ENCODE measurements at regions not wholly inside any gene's neighbourhood (a gene's known extent, or its start where the extent isn't known, plus 50 kb on each side); places are given as distances from the start of the nearest gene placed in this dataset.
"Not testable (repeated sequence)": the region's sequence is repeated elsewhere in the genome, so short reads cannot be mapped to it uniquely, and the experiment has no call there.

DNA sequence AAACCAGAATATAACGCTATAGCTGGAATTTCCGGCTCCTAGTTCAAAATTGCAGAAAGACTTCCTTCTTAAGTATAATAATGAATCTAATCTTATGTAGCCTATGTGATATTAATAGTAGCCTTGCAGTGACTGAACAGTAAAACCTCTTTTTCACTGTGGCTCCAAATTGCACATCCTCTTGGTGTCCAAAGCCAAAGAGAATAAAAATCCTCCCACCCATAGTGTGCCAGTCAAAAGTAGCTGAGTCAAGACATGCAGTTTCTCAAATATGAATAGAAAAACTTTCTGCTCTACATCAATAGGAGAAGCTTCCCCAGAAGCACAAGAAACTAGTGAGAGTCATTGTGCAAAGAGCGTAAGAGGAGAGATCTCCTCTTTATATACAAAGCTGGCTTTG lies 76.0 kb upstream of the PICALM start:
- peaks cover 0 to 20% (median 18%) of the 10 kb centered on the region in 4 donors for H3K4me1 ChIP-seq (ENCODE audit: control insufficient read depth in 4 of 4, insufficient read depth in 4 of 4, low read length in 3 of 4)
- TF ChIP-seq FOXA2 (IDR thresholded peaks at IDR 0.05) (no peak), JUND (IDR thresholded peaks at IDR 0.05) (no peak), EGR1 (IDR thresholded peaks at IDR 0.05; ENCODE audit: low read depth in 2 of 2) (no peak), TAF1 (conservative IDR thresholded peaks at IDR 0.05) (no peak), SP1 (IDR thresholded peaks at IDR 0.05) (no peak), ZBTB33 (IDR thresholded peaks at IDR 0.05) (no peak), RXRA (IDR thresholded peaks at IDR 0.05) (no peak), REST (IDR thresholded peaks at IDR 0.05) (no peak)
- TF ChIP-seq, protein P1, sequence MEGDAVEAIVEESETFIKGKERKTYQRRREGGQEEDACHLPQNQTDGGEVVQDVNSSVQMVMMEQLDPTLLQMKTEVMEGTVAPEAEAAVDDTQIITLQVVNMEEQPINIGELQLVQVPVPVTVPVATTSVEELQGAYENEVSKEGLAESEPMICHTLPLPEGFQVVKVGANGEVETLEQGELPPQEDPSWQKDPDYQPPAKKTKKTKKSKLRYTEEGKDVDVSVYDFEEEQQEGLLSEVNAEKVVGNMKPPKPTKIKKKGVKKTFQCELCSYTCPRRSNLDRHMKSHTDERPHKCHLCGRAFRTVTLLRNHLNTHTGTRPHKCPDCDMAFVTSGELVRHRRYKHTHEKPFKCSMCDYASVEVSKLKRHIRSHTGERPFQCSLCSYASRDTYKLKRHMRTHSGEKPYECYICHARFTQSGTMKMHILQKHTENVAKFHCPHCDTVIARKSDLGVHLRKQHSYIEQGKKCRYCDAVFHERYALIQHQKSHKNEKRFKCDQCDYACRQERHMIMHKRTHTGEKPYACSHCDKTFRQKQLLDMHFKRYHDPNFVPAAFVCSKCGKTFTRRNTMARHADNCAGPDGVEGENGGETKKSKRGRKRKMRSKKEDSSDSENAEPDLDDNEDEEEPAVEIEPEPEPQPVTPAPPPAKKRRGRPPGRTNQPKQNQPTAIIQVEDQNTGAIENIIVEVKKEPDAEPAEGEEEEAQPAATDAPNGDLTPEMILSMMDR (IDR thresholded peaks at IDR 0.05; ENCODE audit: low read depth, low read length, missing input control): no peak
- no peaks in the 10 kb centered on the region for H3K36me3 ChIP-seq (ENCODE audit: control insufficient read depth in 4 of 4, insufficient read depth in 3 of 4, low read depth in 1 of 4, low read length in 3 of 4)
- WGBS: 64% methylated on average over 3 of the region's 3 CpGs
- H3K27me3 ChIP-seq (ENCODE audit: control insufficient read depth in 4 of 4, insufficient read depth in 4 of 4, low read length in 3 of 4): no peaks in the 10 kb centered on the region
- no peaks in the 10 kb centered on the region for H3K9me3 ChIP-seq (ENCODE audit: control insufficient read depth in 4 of 4, low read length in 3 of 4)
- peak overlapping the region in 1 of 2 donors; percentile 36 for H3K9ac ChIP-seq (ENCODE audit: low read depth in 1 of 2, low read length in 2 of 2)
- H3K4me3 ChIP-seq (ENCODE audit: low read depth in 1 of 3, low read length in 3 of 3): no peak overlapping the region
- H3K27ac ChIP-seq (ENCODE audit: low read depth in 1 of 2, low read length in 2 of 2): peak overlapping the region in 1 of 2 donors; percentile 34
- no peak for DNase-seq (ENCODE audit: low spot score)

- not testable (repeated sequence) for H3K27me3 ChIP-seq (ENCODE audit: control insufficient read depth in 4 of 4, insufficient read depth in 4 of 4, low read length in 3 of 4); H3K9ac ChIP-seq (ENCODE audit: low read depth in 1 of 2, low read length in 2 of 2); H3K27ac ChIP-seq (ENCODE audit: low read depth in 1 of 2, low read length in 2 of 2); DNase-seq (ENCODE audit: low spot score); H3K36me3 ChIP-seq (ENCODE audit: control insufficient read depth in 4 of 4, insufficient read depth in 3 of 4, low read depth in 1 of 4, low read length in 3 of 4); H3K4me3 ChIP-seq (ENCODE audit: low read depth in 1 of 3, low read length in 3 of 3); H3K9me3 ChIP-seq (ENCODE audit: control insufficient read depth in 4 of 4, low read length in 3 of 4)
- 95% methylated on average over 9 of the region's 9 CpGs for WGBS
- H3K4me1 ChIP-seq (ENCODE audit: control insufficient read depth in 4 of 4, insufficient read depth in 4 of 4, low read length in 3 of 4): peaks cover 0 to 20% (median 18%) of the 10 kb centered on the region in 4 donors
These were observed 75.2 kb upstream of the PICALM start for GRCh38 chr11:86144087-86144486.
